AG10803 (cell line): ENCODE measurements at regions not wholly inside any gene's neighbourhood (a gene's known extent, or its start where the extent isn't known, plus 50 kb on each side); places are given as distances from the start of the nearest gene placed in this dataset.
A peak's percentile ranks its signal among the peaks of the same experiment; 100 is the strongest.
"Not testable (repeated sequence)": the region's sequence is repeated elsewhere in the genome, so short reads cannot be mapped to it uniquely, and the experiment has no call there.

ENCODE experiments used
- DNase-seq: peaks from one replicate; pipeline ENCODE4 v3.0.0; 2010; ENCODE audit warnings: low read depth
- H3K4me3 ChIP-seq: 2 replicates; pipeline ENCODE4 v1.5.1; 2011; ENCODE audit warnings: mild to moderate bottlenecking, low read length, control low read depth
- TF ChIP-seq, protein P1 (sequence below): conservative IDR thresholded peaks from 2 replicates; pipeline ENCODE4 v1.5.1; 2011; ENCODE audit warnings: mild to moderate bottlenecking, low read length, control low read depth, inconsistent platforms

DNA sequence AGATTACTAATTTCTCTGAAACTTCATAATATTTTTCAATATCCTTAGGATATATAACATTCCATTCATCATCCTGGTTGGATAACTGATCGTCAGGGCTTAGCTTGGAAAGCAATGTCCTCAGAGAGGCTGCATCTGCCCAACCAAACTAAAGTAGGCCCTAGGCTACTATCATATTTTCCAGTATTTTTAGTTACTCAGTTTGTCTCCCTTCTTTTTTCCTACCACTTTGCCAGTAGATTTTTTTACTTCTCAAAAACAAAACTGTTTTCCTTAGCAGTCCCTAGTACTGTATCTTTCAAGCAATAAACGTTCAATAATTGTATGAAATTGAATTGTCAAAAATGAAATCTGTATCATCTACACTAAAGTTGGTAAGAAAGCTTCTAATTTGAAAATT is 452.0 kb downstream of the TFEC start:
- DNase-seq, result no peak
- H3K4me3 ChIP-seq, result no peak overlapping the region
- TF ChIP-seq, protein P1, sequence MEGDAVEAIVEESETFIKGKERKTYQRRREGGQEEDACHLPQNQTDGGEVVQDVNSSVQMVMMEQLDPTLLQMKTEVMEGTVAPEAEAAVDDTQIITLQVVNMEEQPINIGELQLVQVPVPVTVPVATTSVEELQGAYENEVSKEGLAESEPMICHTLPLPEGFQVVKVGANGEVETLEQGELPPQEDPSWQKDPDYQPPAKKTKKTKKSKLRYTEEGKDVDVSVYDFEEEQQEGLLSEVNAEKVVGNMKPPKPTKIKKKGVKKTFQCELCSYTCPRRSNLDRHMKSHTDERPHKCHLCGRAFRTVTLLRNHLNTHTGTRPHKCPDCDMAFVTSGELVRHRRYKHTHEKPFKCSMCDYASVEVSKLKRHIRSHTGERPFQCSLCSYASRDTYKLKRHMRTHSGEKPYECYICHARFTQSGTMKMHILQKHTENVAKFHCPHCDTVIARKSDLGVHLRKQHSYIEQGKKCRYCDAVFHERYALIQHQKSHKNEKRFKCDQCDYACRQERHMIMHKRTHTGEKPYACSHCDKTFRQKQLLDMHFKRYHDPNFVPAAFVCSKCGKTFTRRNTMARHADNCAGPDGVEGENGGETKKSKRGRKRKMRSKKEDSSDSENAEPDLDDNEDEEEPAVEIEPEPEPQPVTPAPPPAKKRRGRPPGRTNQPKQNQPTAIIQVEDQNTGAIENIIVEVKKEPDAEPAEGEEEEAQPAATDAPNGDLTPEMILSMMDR, result no peak

GRCh38 chr7:115574681-115575291 is 455.8 kb downstream of the TFEC start:
- TF ChIP-seq, protein P1, result no peak
- no peak for DNase-seq

GRCh38 chr7:115572111-115572510 is 458.5 kb downstream of the TFEC start:
- no peak overlapping the region for H3K4me3 ChIP-seq
- TF ChIP-seq, protein P1, result no peak
- DNase-seq, result no peak

More at GRCh38 chr7:115574681-115575291, 455.8 kb downstream of the TFEC start:
- no peak overlapping the region for H3K4me3 ChIP-seq

- TF ChIP-seq, protein P1, result no peak
- no peak overlapping the region for H3K4me3 ChIP-seq
- DNase-seq, result peak; percentile 51
Observed at GRCh38 chr7:115561335-115562110, 469.0 kb downstream of the TFEC start.

DNA sequence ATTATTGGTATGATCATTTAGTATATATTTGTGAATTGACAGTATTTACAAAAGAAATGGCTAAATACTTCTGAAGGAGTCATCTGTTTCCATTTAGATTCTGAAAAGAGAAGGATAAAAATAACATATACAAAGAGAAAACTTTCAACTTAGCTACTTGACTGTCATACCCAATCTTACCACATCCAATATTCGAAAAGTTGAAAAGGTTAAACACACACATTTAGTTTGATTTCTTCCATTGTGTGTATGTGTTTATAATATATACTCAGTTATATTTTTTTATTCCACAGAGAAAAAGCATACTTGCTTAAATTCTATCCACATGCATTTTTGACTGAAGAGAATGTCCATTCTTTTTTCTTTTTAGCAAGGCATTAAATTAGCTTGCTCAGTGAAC is 470.7 kb downstream of the TFEC start:
- TF ChIP-seq, protein P1, result no peak
- no peak overlapping the region for H3K4me3 ChIP-seq
- DNase-seq, result no peak

- TF ChIP-seq, protein P1, result no peak
- H3K4me3 ChIP-seq, result no peak overlapping the region
- peak; percentile 67 for DNase-seq
Observed at GRCh38 chr7:115558161-115558560, 472.4 kb downstream of the TFEC start.

DNA sequence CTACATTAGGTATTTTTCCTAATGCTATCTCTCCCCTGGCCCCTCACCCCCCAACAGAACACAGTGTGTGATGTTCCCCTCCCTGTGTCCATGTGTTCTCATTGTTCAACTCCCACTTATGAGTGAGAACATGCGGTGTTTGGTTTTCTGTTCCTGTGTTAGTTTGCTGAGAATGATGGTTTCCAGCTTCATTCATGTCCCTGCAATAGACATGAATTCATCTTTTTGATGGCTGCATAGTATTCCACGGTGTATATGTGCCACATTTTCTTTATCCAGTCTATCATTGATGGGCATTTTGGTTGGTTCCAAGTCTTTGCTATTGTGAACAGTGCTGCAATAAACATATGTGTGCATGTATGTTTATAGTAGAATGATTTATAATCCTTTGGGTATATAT is 473.3 kb downstream of the TFEC start:
- not testable (repeated sequence) for DNase-seq, H3K4me3 ChIP-seq
